Type B pancreatic cell (in vitro differentiated cells): ENCODE measurements at regions not wholly inside any gene's neighbourhood (a gene's known extent, or its start where the extent isn't known, plus 50 kb on each side); places are given as distances from the start of the nearest gene placed in this dataset.

Experiments
- DNase-seq: peaks from one replicate; pipeline ENCODE4 v3.0.0; 2021; ENCODE audit warnings: mixed read lengths; ENCODE audit not compliant: unreplicated experiment; ENCODE audit errors: extremely low spot score
- H3K27ac Mint-ChIP-seq: 2 replicates; pipeline ENCODE4 v1.8.0; 2021; ENCODE audit warnings: mild to moderate bottlenecking, mixed read lengths
- H3K27me3 Mint-ChIP-seq: 2 replicates; pipeline ENCODE4 v1.8.0; 2021; ENCODE audit warnings: mixed read lengths
- H3K36me3 Mint-ChIP-seq: 2 replicates; pipeline ENCODE4 v1.8.0; 2021; ENCODE audit warnings: mixed read lengths
- H3K4me1 Mint-ChIP-seq: one replicate; pipeline ENCODE4 v1.8.0; 2021; ENCODE audit warnings: mixed read lengths; ENCODE audit not compliant: unreplicated experiment
- H3K4me3 Mint-ChIP-seq: 2 replicates; pipeline ENCODE4 v1.8.0; 2021; ENCODE audit warnings: mild to moderate bottlenecking, mixed read lengths
- H3K9me3 Mint-ChIP-seq: 2 replicates; pipeline ENCODE4 v1.8.0; 2021; ENCODE audit warnings: mixed read lengths
- CTCF ChIP-seq: fragments of 200-600 bp; sonication (generic); conservative IDR thresholded peaks from 2 replicates; pipeline ENCODE4 v1.5.0; 2021; ENCODE audit warnings: antibody characterized with exemption, mild to moderate bottlenecking

GRCh38 chr10:121221072-121221471, 369.9 kb downstream of the WDR11 start:
- DNase-seq: no peak
- Mint-ChIP-seq H3K27me3 (no peaks in the 10 kb centered on the region), H3K9me3 (no peaks in the 10 kb centered on the region), H3K27ac (no peak overlapping the region), H3K36me3 (no peaks in the 10 kb centered on the region), H3K4me3 (no peak overlapping the region), H3K4me1 (peaks cover 19% of the 10 kb centered on the region)
- no peak for TF ChIP-seq CTCF

- peaks cover 18% of the 10 kb centered on the region for H3K4me1 Mint-ChIP-seq
- H3K27ac Mint-ChIP-seq: no peak overlapping the region
- H3K4me3 Mint-ChIP-seq: no peak overlapping the region
- H3K27me3 Mint-ChIP-seq: no peaks in the 10 kb centered on the region
- H3K9me3 Mint-ChIP-seq: no peaks in the 10 kb centered on the region
- DNase-seq: no peak
- TF ChIP-seq CTCF: no peak
- H3K36me3 Mint-ChIP-seq: no peaks in the 10 kb centered on the region
Measured at GRCh38 chr10:121221991-121222390, 370.8 kb downstream of the WDR11 start.

DNA sequence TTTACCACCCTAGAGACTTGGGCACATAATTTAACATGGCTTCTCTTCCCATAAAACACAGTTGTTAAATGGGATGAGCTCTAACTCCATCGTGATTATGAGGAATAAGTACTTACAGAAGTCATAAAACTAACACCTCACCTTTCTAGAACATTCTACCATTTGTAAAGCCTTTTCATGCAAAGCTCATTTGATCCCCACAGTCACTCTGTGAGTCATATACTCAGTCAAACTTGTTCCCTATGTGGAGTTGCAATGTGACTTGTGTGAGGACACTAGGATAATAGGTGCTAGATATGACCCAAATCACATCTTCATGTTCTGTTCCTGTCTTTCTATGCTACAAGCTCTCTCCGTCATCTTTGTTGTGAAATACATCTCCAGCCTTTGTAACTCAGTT, 371.7 kb downstream of the WDR11 start:
- Mint-ChIP-seq H3K4me1 (peaks cover 9% of the 10 kb centered on the region), H3K27ac (no peak overlapping the region), H3K9me3 (peaks cover 5% of the 10 kb centered on the region), H3K27me3 (no peaks in the 10 kb centered on the region), H3K4me3 (no peak overlapping the region), H3K36me3 (no peaks in the 10 kb centered on the region)
- TF ChIP-seq CTCF: no peak
- no peak for DNase-seq

DNA sequence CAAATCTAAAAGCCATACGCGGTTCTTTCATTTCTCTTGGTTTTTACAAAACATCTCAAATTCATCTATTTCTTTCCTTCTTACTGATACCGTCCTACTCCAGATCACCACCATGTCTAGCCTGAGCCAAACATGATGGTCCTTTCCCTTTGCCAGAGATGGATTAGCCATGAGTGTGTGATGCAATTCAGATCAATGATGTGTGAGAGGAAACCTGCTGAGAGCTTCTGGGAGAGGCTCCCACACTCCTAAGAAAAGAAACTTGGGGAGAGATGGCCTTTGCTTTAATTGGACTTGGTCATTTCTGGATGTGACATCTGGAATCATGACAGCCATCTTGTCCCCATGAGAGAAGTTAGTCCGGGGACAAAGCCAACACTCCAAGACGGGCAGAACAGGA, 367.2 kb downstream of the FGFR2 start:
- Mint-ChIP-seq H3K36me3 (no peaks in the 10 kb centered on the region), H3K4me1 (peaks cover 17% of the 10 kb centered on the region)
- TF ChIP-seq CTCF: no peak

DNA sequence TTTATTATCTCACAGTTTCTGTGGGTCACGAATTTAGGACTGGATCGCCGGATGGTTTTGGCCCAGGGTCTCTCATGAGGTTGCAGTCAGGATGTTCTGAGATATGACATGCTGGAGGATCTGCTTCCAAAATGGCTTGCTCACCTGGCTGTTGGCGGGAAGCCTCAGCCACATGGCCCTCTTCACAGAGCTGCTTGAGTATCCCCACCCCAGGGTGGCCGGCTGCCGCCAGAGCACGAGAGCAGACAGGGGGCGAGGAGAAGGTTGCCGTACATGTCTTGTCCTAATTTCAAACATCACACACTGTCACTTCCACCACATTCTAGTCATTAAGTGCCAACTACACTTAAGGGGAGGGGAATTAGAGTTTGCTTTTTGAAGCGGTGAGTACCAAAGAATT, 365.8 kb downstream of the FGFR2 start:
- peaks cover 20% of the 10 kb centered on the region for H3K9me3 Mint-ChIP-seq
- H3K27ac Mint-ChIP-seq: no peak overlapping the region

More for the DNA sequence above, 367.2 kb downstream of the FGFR2 start:
- Mint-ChIP-seq H3K27me3 (no peaks in the 10 kb centered on the region), H3K4me3 (no peak overlapping the region), H3K9me3 (peaks cover 14% of the 10 kb centered on the region), H3K27ac (no peak overlapping the region)
- DNase-seq: no peak

More for the DNA sequence above, 365.8 kb downstream of the FGFR2 start:
- H3K4me3 Mint-ChIP-seq: no peak overlapping the region
- no peaks in the 10 kb centered on the region for H3K36me3 Mint-ChIP-seq
- DNase-seq: no peak
- peaks cover 17% of the 10 kb centered on the region for H3K4me1 Mint-ChIP-seq
- TF ChIP-seq CTCF: no peak
- H3K27me3 Mint-ChIP-seq: no peaks in the 10 kb centered on the region
